GM12891 (cell line): ENCODE measurements at regions not wholly inside any gene's neighbourhood (a gene's known extent, or its start where the extent isn't known, plus 50 kb on each side); places are given as distances from the start of the nearest gene placed in this dataset.
"Not testable (repeated sequence)": the region's sequence is repeated elsewhere in the genome, so short reads cannot be mapped to it uniquely, and the experiment has no call there.

ENCODE experiments used
- DNase-seq: peaks from one replicate; pipeline ENCODE4 v3.0.0; 2011; ENCODE audit warnings: low spot score; ENCODE audit not compliant: insufficient read length
- FAIRE-seq: peaks from 2 replicates; lab custom pipeline; 2011; peaks lifted over from hg19 to GRCh38; lab: Jason Lieb, UNC
- PAX5 ChIP-seq: IDR thresholded peaks from 2 replicates; pipeline ENCODE4 v1.6.1; 2011; ENCODE audit warnings: low read length, moderate library complexity, mild to moderate bottlenecking; ENCODE audit not compliant: insufficient read depth, severe bottlenecking
- POLR2A ChIP-seq: IDR thresholded peaks from 2 replicates; pipeline ENCODE4 v1.6.1; 2011; ENCODE audit warnings: low read depth, low read length, control low read depth
- POLR2AphosphoS5 ChIP-seq: IDR thresholded peaks from 2 replicates; pipeline ENCODE4 v1.6.1; 2011; ENCODE audit warnings: low read depth, low read length, control low read depth
- POU2F2 ChIP-seq: IDR thresholded peaks from 2 replicates; pipeline ENCODE4 v1.6.1; 2011; ENCODE audit warnings: low read depth, mild to moderate bottlenecking, control low read depth, low read length, moderate library complexity
- SPI1 ChIP-seq: IDR thresholded peaks from 2 replicates; pipeline ENCODE4 v1.6.1; 2011; ENCODE audit warnings: low read depth, low read length, control low read depth
- TAF1 ChIP-seq: IDR thresholded peaks from 2 replicates; pipeline ENCODE4 v1.6.1; 2011; ENCODE audit warnings: low read depth, low read length, control low read depth

GRCh38 chr13:100764937-100765336 is 90.3 kb upstream of the TMTC4 start:
- FAIRE-seq = no peak
- TF ChIP-seq TAF1 (no peak), PAX5 (no peak), POLR2A (no peak), POU2F2 (no peak), POLR2AphosphoS5 (no peak), SPI1 (no peak)
- DNase-seq = no peak

DNA sequence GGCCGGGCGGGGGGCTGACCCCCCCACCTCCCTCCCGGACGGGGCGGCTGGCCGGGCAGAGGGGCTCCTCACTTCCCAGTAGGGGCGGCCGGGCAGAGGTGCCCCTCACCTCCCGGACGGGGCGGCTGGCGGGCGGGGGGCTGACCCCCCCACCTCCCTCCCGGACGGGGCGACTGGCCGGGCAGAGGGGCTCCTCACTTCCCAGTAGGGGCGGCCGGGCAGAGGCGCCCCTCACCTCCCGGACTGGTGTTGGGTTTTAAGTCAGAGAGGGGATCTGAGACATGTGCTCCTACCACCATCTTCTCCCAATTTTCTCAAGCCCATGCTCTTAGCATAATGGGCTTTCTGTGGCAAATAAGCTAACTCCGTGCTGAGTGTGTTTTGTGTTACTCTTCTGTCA is 87.5 kb upstream of the TMTC4 start:
- not testable (repeated sequence) for DNase-seq, FAIRE-seq

GRCh38 chr13:100755891-100756290 is 81.3 kb upstream of the TMTC4 start:
- FAIRE-seq = no peak

DNA sequence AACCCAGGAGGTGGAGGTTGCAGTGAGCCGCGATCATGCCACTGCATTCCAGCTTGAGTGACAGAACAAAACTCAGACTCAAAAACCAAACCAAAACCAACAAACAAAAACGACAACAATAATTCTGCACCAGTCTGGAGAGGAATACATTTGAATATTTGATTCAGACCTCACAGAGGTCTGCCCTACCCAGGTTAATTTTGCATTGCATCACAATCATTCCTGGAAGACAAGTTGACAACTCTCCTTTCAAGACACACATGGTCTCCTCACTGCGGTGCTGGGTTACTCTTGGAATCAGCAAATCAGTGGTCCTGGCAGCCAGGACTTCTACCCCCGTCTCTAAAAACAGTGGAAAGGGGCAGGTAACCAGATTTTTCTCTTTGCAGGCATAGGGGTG is 79.9 kb upstream of the TMTC4 start:
- TF ChIP-seq PAX5 (no peak), POU2F2 (no peak)
- no peak for DNase-seq
- no peak for FAIRE-seq

More at GRCh38 chr13:100755891-100756290, 81.3 kb upstream of the TMTC4 start:
- no peak for DNase-seq
- TF ChIP-seq POLR2AphosphoS5 (no peak), POU2F2 (no peak), TAF1 (no peak), POLR2A (no peak), PAX5 (no peak), SPI1 (no peak)

DNA sequence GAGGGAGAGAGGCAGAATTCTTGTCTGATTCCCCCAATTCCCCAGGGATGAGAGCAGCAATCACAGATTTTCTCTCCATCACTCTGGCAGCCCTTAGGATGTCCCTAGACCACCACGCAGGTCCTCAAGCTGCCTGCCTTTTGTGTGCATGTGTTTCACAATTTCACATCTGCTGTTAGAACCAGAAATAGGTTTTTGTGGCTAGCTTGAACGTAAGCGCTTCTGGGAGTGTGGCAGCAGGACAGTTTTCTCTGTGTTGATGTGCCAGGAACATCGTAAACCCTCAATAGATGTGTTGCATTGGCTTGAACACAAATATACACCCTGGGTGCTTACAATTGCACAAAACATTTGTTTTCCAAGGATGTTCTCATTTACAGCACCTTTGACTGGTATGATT is 78.8 kb upstream of the TMTC4 start:
- FAIRE-seq = no peak
- DNase-seq = no peak
- no peak for TF ChIP-seq TAF1
- no peak for TF ChIP-seq PAX5
- no peak for TF ChIP-seq SPI1
- TF ChIP-seq POLR2AphosphoS5 = no peak
- no peak for TF ChIP-seq POLR2A
- no peak for TF ChIP-seq POU2F2

DNA sequence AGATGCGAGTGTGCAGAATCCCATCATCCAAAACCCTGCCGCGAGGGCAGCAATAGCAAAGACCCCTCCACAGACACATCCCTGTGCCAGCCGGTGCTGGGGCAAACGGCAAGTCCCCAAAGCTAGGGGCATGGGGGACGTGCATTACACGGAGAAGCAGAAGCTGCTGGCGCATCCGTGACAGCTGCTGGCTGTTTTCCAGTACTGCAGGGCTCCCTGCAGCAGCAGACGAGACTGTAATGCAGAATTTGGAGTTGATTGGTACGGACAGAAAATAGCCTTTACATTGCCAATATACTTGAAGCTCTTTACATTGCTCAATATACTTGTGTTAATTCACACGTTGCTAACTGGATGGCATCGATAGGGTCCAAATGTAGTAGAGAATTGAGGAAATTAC is 77.2 kb upstream of the TMTC4 start:
- FAIRE-seq = no peak
- DNase-seq = no peak
- TF ChIP-seq TAF1 = no peak
- TF ChIP-seq PAX5 = no peak
- TF ChIP-seq POU2F2 = no peak
- TF ChIP-seq POLR2AphosphoS5 = no peak
- TF ChIP-seq SPI1 = no peak
- TF ChIP-seq POLR2A = no peak

- TF ChIP-seq POU2F2 = no peak
- no peak for TF ChIP-seq SPI1
- no peak for TF ChIP-seq POLR2A
- no peak for TF ChIP-seq POLR2AphosphoS5
- no peak for TF ChIP-seq PAX5
- no peak for TF ChIP-seq TAF1
- no peak for FAIRE-seq
- DNase-seq = no peak
Observed at GRCh38 chr13:100746953-100747683, 72.5 kb upstream of the TMTC4 start.

DNA sequence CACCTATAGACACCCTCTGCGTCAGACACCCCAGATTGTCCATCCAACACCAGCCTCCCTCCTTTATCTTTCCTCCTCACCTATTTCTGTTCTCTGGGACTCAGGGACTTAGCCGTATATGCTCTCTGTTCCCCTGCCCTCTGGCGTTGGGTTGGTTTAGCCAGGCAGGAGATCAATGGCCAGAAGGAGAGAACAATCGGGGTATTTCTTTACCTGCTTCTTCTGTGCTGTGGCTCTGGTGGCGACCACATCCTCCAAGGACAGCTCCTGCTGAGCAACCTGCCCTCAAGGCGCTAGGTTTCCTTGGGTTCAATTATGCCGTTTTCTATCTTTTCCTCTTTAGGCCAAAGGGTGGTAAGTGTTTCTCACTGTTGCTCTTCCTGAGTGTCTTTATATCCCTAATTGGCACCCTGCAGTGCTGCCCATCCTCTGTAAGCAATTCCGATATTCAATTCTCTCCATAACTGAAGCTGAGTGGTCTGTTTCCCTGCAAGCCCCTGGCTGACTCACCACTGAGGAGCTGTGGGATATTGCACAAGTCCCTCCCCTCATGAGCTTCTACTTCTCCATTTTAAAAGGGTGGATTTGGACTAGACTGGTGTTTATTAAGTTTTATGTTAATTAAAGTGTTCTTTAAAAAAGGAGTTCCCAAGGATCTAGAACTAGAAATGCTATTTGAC is 63.7 kb upstream of the TMTC4 start:
- FAIRE-seq = no peak
- TF ChIP-seq POU2F2 = no peak
- TF ChIP-seq SPI1 = no peak
- no peak for TF ChIP-seq PAX5
- TF ChIP-seq POLR2A = no peak
- no peak for TF ChIP-seq TAF1
- TF ChIP-seq POLR2AphosphoS5 = no peak
- DNase-seq = no peak

GRCh38 chr13:100735494-100735893 is 60.9 kb upstream of the TMTC4 start:
- TF ChIP-seq POLR2A = no peak
- TF ChIP-seq POLR2AphosphoS5 = no peak
- TF ChIP-seq POU2F2 = no peak
- no peak for TF ChIP-seq SPI1
- TF ChIP-seq PAX5 = no peak
- TF ChIP-seq TAF1 = no peak
- no peak for FAIRE-seq
- no peak for DNase-seq

- no peak for FAIRE-seq
- TF ChIP-seq POLR2AphosphoS5 (no peak), POLR2A (no peak), SPI1 (no peak), PAX5 (no peak)
- no peak for DNase-seq
Observed at GRCh38 chr13:100734194-100734720, 59.7 kb upstream of the TMTC4 start.
